ENCODE measurements at regions not wholly inside any gene's neighbourhood (a gene's known extent, or its start where the extent isn't known, plus 50 kb on each side); places are given as distances from the start of the nearest gene placed in this dataset.
"Not testable (repeated sequence)": the region's sequence is repeated elsewhere in the genome, so short reads cannot be mapped to it uniquely, and the experiment has no call there.

- Mint-ChIP-seq H3K4me3 (no peak overlapping the region), H3K27me3 (peaks cover 28% of the 10 kb centered on the region), H3K9me3 (no peaks in the 10 kb centered on the region), H3K4me1 (no peaks in the 10 kb centered on the region), H3K27ac (no peak overlapping the region), H3K36me3 (no peaks in the 10 kb centered on the region)
- Histone ChIP-seq H3K27ac (ENCODE audit: insufficient read depth, low read length, poor library complexity, severe bottlenecking) (no peak overlapping the region), H3K36me3 (ENCODE audit: control insufficient read depth, insufficient read depth, low read length) (no peaks in the 10 kb centered on the region), H3K9me3 (ENCODE audit: control insufficient read depth in 2 of 2, low read length in 2 of 2) (no peaks in the 10 kb centered on the region), H3K27me3 (ENCODE audit: control insufficient read depth, insufficient read depth, low read length) (no peaks in the 10 kb centered on the region), H3K4me3 (ENCODE audit: low read depth, low read length) (no peak overlapping the region), H3K4me1 (ENCODE audit: control insufficient read depth, insufficient read depth, low read length, poor library complexity, severe bottlenecking) (no peaks in the 10 kb centered on the region)
- ATAC-seq (ENCODE audit: low read depth in 2 of 2) (no peak), DNase-seq (no peak)
These were observed 93.7 kb downstream of the CTH start for GRCh38 chr1:70504821-70505193.

GRCh38 chr1:70507991-70508390, 96.9 kb downstream of the CTH start:
- not testable (repeated sequence) for H3K27me3 ChIP-seq (ENCODE audit: control insufficient read depth, insufficient read depth, low read length); H3K9me3 Mint-ChIP-seq

GRCh38 chr1:70509996-70510876, 99.2 kb downstream of the CTH start:
- Histone ChIP-seq H3K27ac (ENCODE audit: insufficient read depth, low read length, poor library complexity, severe bottlenecking) (no peak overlapping the region), H3K27me3 (ENCODE audit: control insufficient read depth, insufficient read depth, low read length) (no peaks in the 10 kb centered on the region), H3K36me3 (ENCODE audit: control insufficient read depth, insufficient read depth, low read length) (no peaks in the 10 kb centered on the region), H3K4me3 (ENCODE audit: low read depth, low read length) (no peak overlapping the region), H3K9me3 (ENCODE audit: control insufficient read depth in 2 of 2, low read length in 2 of 2) (no peaks in the 10 kb centered on the region), H3K4me1 (ENCODE audit: control insufficient read depth, insufficient read depth, low read length, poor library complexity, severe bottlenecking) (no peaks in the 10 kb centered on the region)
- Mint-ChIP-seq H3K36me3 (no peaks in the 10 kb centered on the region), H3K27me3 (peaks cover 11% of the 10 kb centered on the region), H3K27ac (no peak overlapping the region), H3K9me3 (no peaks in the 10 kb centered on the region), H3K4me3 (no peak overlapping the region), H3K4me1 (no peaks in the 10 kb centered on the region)
- DNase-seq (peak in 2 of 3 donors; percentile 38 to 68), ATAC-seq (ENCODE audit: low read depth in 2 of 2) (peak in 1 of 2 donors; percentile 67)

More at GRCh38 chr1:70507991-70508390, 96.9 kb downstream of the CTH start:
- not testable (repeated sequence) for H3K4me3 Mint-ChIP-seq; H3K27ac ChIP-seq (ENCODE audit: insufficient read depth, low read length, poor library complexity, severe bottlenecking); H3K4me3 ChIP-seq (ENCODE audit: low read depth, low read length); H3K4me1 Mint-ChIP-seq; DNase-seq; H3K36me3 ChIP-seq (ENCODE audit: control insufficient read depth, insufficient read depth, low read length); H3K27ac Mint-ChIP-seq; ATAC-seq (ENCODE audit: low read depth in 2 of 2); H3K4me1 ChIP-seq (ENCODE audit: control insufficient read depth, insufficient read depth, low read length, poor library complexity, severe bottlenecking); H3K36me3 Mint-ChIP-seq; H3K9me3 ChIP-seq (ENCODE audit: control insufficient read depth in 2 of 2, low read length in 2 of 2)
- peaks cover 27% of the 10 kb centered on the region for H3K27me3 Mint-ChIP-seq

GRCh38 chr1:70517444-70517843, 106.4 kb downstream of the CTH start:
- H3K27me3 Mint-ChIP-seq, result peaks cover 7% of the 10 kb centered on the region
- Histone ChIP-seq H3K4me3 (ENCODE audit: low read depth, low read length) (no peak overlapping the region), H3K9me3 (ENCODE audit: control insufficient read depth in 2 of 2, low read length in 2 of 2) (no peaks in the 10 kb centered on the region), H3K36me3 (ENCODE audit: control insufficient read depth, insufficient read depth, low read length) (no peaks in the 10 kb centered on the region), H3K4me1 (ENCODE audit: control insufficient read depth, insufficient read depth, low read length, poor library complexity, severe bottlenecking) (no peaks in the 10 kb centered on the region), H3K27me3 (ENCODE audit: control insufficient read depth, insufficient read depth, low read length) (no peaks in the 10 kb centered on the region), H3K27ac (ENCODE audit: insufficient read depth, low read length, poor library complexity, severe bottlenecking) (no peak overlapping the region)
- ATAC-seq (ENCODE audit: low read depth in 2 of 2) (no peak), DNase-seq (no peak)
- no peak overlapping the region for H3K27ac Mint-ChIP-seq
- no peak overlapping the region for H3K4me3 Mint-ChIP-seq
- H3K36me3 Mint-ChIP-seq, result no peaks in the 10 kb centered on the region
- H3K4me1 Mint-ChIP-seq, result no peaks in the 10 kb centered on the region
- H3K9me3 Mint-ChIP-seq, result peaks cover 0 to 2% (median 0%) of the 10 kb centered on the region in 7 donors

GRCh38 chr1:70518106-70518505, 107.0 kb downstream of the CTH start:
- H3K27me3 Mint-ChIP-seq, result peaks cover 7% of the 10 kb centered on the region
- Histone ChIP-seq H3K27ac (ENCODE audit: insufficient read depth, low read length, poor library complexity, severe bottlenecking) (no peak overlapping the region), H3K4me3 (ENCODE audit: low read depth, low read length) (no peak overlapping the region), H3K36me3 (ENCODE audit: control insufficient read depth, insufficient read depth, low read length) (no peaks in the 10 kb centered on the region), H3K4me1 (ENCODE audit: control insufficient read depth, insufficient read depth, low read length, poor library complexity, severe bottlenecking) (no peaks in the 10 kb centered on the region), H3K9me3 (ENCODE audit: control insufficient read depth in 2 of 2, low read length in 2 of 2) (no peaks in the 10 kb centered on the region), H3K27me3 (ENCODE audit: control insufficient read depth, insufficient read depth, low read length) (no peaks in the 10 kb centered on the region)
- no peak for DNase-seq
- H3K9me3 Mint-ChIP-seq, result peaks cover 0 to 2% (median 0%) of the 10 kb centered on the region in 7 donors
- ATAC-seq (ENCODE audit: low read depth in 2 of 2), result no peak
- H3K27ac Mint-ChIP-seq, result no peak overlapping the region
- H3K4me1 Mint-ChIP-seq, result no peaks in the 10 kb centered on the region
- H3K36me3 Mint-ChIP-seq, result no peaks in the 10 kb centered on the region
- H3K4me3 Mint-ChIP-seq, result peak overlapping the region in 1 of 4 donors; percentile 68

GRCh38 chr1:70528590-70529333, 117.7 kb downstream of the CTH start:
- H3K4me3 Mint-ChIP-seq, result no peak overlapping the region
- H3K27ac ChIP-seq (ENCODE audit: insufficient read depth, low read length, poor library complexity, severe bottlenecking), result no peak overlapping the region
- H3K36me3 Mint-ChIP-seq, result no peaks in the 10 kb centered on the region
- DNase-seq (peak in 1 of 3 donors; percentile 17), ATAC-seq (ENCODE audit: low read depth in 2 of 2) (peak in 1 of 2 donors; percentile 39)
- no peaks in the 10 kb centered on the region for H3K27me3 Mint-ChIP-seq
- H3K4me3 ChIP-seq (ENCODE audit: low read depth, low read length), result no peak overlapping the region
- H3K4me1 Mint-ChIP-seq, result no peaks in the 10 kb centered on the region
- no peaks in the 10 kb centered on the region for H3K9me3 Mint-ChIP-seq
- no peaks in the 10 kb centered on the region for H3K9me3 ChIP-seq (ENCODE audit: control insufficient read depth in 2 of 2, low read length in 2 of 2)
- H3K36me3 ChIP-seq (ENCODE audit: control insufficient read depth, insufficient read depth, low read length), result no peaks in the 10 kb centered on the region
- no peaks in the 10 kb centered on the region for H3K4me1 ChIP-seq (ENCODE audit: control insufficient read depth, insufficient read depth, low read length, poor library complexity, severe bottlenecking)
- no peaks in the 10 kb centered on the region for H3K27me3 ChIP-seq (ENCODE audit: control insufficient read depth, insufficient read depth, low read length)
- H3K27ac Mint-ChIP-seq, result no peak overlapping the region

- no peak overlapping the region for H3K4me3 ChIP-seq (ENCODE audit: low read depth, low read length)
- H3K36me3 ChIP-seq (ENCODE audit: control insufficient read depth, insufficient read depth, low read length), result no peaks in the 10 kb centered on the region
- ATAC-seq (ENCODE audit: low read depth in 2 of 2) (no peak), DNase-seq (no peak)
- H3K9me3 Mint-ChIP-seq, result no peaks in the 10 kb centered on the region
- no peaks in the 10 kb centered on the region for H3K9me3 ChIP-seq (ENCODE audit: control insufficient read depth in 2 of 2, low read length in 2 of 2)
- H3K4me1 Mint-ChIP-seq, result no peaks in the 10 kb centered on the region
- H3K27me3 ChIP-seq (ENCODE audit: control insufficient read depth, insufficient read depth, low read length), result peaks cover 2% of the 10 kb centered on the region
- H3K4me1 ChIP-seq (ENCODE audit: control insufficient read depth, insufficient read depth, low read length, poor library complexity, severe bottlenecking), result no peaks in the 10 kb centered on the region
- no peaks in the 10 kb centered on the region for H3K36me3 Mint-ChIP-seq
- H3K27me3 Mint-ChIP-seq, result peaks cover 9% of the 10 kb centered on the region
- no peak overlapping the region for H3K4me3 Mint-ChIP-seq
- H3K27ac ChIP-seq (ENCODE audit: insufficient read depth, low read length, poor library complexity, severe bottlenecking), result no peak overlapping the region
- no peak overlapping the region for H3K27ac Mint-ChIP-seq
These were observed 125.8 kb downstream of the CTH start for GRCh38 chr1:70536708-70537366.

All from CD4-positive, CD25-positive, alpha-beta regulatory T cell (primary cell).